ENCODE measurements at regions not wholly inside any gene's neighbourhood (a gene's known extent, or its start where the extent isn't known, plus 50 kb on each side); places are given as distances from the start of the nearest gene placed in this dataset.

DNA sequence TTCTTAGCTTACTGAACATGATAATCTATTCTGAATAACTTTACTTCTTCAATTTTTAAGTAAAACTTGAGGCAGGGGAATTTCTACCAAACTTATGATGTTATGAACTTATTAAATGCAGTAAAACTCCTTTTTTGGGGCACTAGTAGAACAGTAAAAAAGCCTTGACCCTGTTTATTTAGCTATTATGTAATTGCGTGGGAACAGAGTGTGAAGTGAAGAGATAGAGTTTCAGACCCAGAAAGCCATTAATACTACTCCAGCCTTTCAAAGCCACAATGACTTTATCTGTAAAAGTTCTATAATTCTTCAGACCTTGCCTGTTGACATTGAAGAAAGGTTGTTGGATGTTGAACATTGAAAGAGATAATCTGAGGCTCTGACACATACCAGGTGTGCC is 638.8 kb upstream of the GRM7 start:
- Histone ChIP-seq H3K36me3 (replicated peaks; ENCODE audit: insufficient read depth, low read length) (no peaks in the 10 kb centered on the region), H4K20me1 (ENCODE audit: insufficient read depth, low read length) (no peaks in the 10 kb centered on the region), H3F3A (ENCODE audit: insufficient read depth, low read length) (no peaks in the 10 kb centered on the region), H3K27me3 (replicated peaks; ENCODE audit: insufficient read depth, low read length) (no peaks in the 10 kb centered on the region), H3K9ac (ENCODE audit: low read length) (no peak overlapping the region), H3K79me2 (ENCODE audit: low read length) (no peaks in the 10 kb centered on the region), H3K4me3 (ENCODE audit: low read length) (no peak overlapping the region), H3K9me3 (replicated peaks; ENCODE audit: insufficient read depth, low read length) (no peaks in the 10 kb centered on the region), H2AFZ (ENCODE audit: low read length) (no peak overlapping the region), H3K4me1 (ENCODE audit: low read length) (no peaks in the 10 kb centered on the region), H3K27ac (ENCODE audit: low read length) (no peak overlapping the region), H3K4me2 (ENCODE audit: low read depth, low read length) (no peak overlapping the region), H3K9me2 (replicated peaks; ENCODE audit: insufficient read depth, low read length) (no peaks in the 10 kb centered on the region)
- no peak for TF ChIP-seq EZH2 (optimal IDR thresholded peaks at IDR 0.05; ENCODE audit: low read depth, low read length)
- TF ChIP-seq, protein P1, sequence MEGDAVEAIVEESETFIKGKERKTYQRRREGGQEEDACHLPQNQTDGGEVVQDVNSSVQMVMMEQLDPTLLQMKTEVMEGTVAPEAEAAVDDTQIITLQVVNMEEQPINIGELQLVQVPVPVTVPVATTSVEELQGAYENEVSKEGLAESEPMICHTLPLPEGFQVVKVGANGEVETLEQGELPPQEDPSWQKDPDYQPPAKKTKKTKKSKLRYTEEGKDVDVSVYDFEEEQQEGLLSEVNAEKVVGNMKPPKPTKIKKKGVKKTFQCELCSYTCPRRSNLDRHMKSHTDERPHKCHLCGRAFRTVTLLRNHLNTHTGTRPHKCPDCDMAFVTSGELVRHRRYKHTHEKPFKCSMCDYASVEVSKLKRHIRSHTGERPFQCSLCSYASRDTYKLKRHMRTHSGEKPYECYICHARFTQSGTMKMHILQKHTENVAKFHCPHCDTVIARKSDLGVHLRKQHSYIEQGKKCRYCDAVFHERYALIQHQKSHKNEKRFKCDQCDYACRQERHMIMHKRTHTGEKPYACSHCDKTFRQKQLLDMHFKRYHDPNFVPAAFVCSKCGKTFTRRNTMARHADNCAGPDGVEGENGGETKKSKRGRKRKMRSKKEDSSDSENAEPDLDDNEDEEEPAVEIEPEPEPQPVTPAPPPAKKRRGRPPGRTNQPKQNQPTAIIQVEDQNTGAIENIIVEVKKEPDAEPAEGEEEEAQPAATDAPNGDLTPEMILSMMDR (IDR thresholded peaks at IDR 0.05; ENCODE audit: low read length) = no peak
- TF ChIP-seq EZH2phosphoT487 (IDR thresholded peaks at IDR 0.05; ENCODE audit: low read length) = no peak
- no peak for DNase-seq

DNA sequence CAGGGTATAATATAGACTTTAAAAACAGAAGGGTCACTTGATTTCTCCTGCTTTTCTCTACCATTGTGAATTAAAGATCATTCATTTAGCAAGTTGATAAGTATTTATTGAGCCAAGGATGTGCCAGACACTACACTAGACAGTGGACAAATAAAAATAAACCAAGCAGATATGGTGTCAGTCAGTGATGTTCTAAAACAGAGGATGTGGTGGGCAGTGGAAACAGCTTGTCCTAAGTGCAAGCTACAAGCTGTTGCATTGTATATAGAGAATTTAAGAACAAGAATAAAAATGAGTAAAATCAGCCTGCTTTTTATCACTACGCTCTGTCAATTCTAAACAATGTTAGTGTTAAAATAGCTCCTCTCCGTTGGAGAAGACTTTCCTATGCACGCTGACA is 637.3 kb upstream of the GRM7 start:
- no peak overlapping the region for H3K4me3 ChIP-seq (ENCODE audit: low read length)
- H3K4me2 ChIP-seq (ENCODE audit: low read depth, low read length) = no peak overlapping the region
- no peaks in the 10 kb centered on the region for H3K9me2 ChIP-seq (replicated peaks; ENCODE audit: insufficient read depth, low read length)
- no peak for DNase-seq
- H2AFZ ChIP-seq (ENCODE audit: low read length) = no peak overlapping the region
- no peaks in the 10 kb centered on the region for H3K36me3 ChIP-seq (replicated peaks; ENCODE audit: insufficient read depth, low read length)
- H4K20me1 ChIP-seq (ENCODE audit: insufficient read depth, low read length) = no peaks in the 10 kb centered on the region
- H3K27me3 ChIP-seq (replicated peaks; ENCODE audit: insufficient read depth, low read length) = no peaks in the 10 kb centered on the region
- no peaks in the 10 kb centered on the region for H3K4me1 ChIP-seq (ENCODE audit: low read length)
- no peaks in the 10 kb centered on the region for H3F3A ChIP-seq (ENCODE audit: insufficient read depth, low read length)
- TF ChIP-seq EZH2 (optimal IDR thresholded peaks at IDR 0.05; ENCODE audit: low read depth, low read length) (no peak), EZH2phosphoT487 (IDR thresholded peaks at IDR 0.05; ENCODE audit: low read length) (no peak)
- TF ChIP-seq, protein P1 (IDR thresholded peaks at IDR 0.05; ENCODE audit: low read length) = no peak
- H3K27ac ChIP-seq (ENCODE audit: low read length) = no peak overlapping the region
- no peaks in the 10 kb centered on the region for H3K79me2 ChIP-seq (ENCODE audit: low read length)
- H3K9ac ChIP-seq (ENCODE audit: low read length) = no peak overlapping the region
- no peaks in the 10 kb centered on the region for H3K9me3 ChIP-seq (replicated peaks; ENCODE audit: insufficient read depth, low read length)

DNA sequence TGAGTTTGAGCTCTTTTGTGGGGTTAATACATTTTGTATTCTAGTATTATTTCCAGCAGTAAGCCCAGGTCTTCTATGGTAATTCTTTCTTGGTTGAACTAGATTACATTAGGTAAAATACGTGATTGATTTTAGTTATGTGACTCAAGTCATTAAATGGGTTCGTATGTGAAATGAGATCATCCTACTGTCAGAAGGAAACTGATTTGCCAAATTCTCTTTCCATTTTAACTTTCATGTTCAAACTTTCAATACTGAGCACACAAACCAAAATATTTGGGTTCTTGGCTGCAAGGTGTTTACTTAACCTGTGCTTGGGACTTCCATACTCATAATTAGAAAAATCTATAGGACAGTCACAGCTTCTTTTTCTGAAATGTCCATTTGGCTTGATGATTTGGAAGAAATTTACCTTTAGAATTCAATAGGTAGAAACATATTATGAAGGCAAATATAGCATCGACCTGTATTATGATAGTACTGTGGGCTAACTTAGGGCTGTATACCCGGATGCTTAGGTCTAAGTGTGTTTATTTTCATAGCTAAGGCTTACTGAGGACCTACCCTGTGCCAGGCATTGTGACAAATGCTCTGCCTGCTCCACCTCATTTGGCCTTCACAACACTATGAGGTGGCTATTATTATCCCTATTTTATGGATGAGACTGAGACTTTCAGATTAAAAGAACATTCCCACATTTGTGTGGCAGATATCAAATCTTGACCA is 631.8 kb upstream of the GRM7 start:
- H3K36me3 ChIP-seq (replicated peaks; ENCODE audit: insufficient read depth, low read length) = no peaks in the 10 kb centered on the region
- H3K9ac ChIP-seq (ENCODE audit: low read length) = no peak overlapping the region
- no peak overlapping the region for H3K4me2 ChIP-seq (ENCODE audit: low read depth, low read length)
- H2AFZ ChIP-seq (ENCODE audit: low read length) = no peak overlapping the region
- no peak overlapping the region for H3K4me3 ChIP-seq (ENCODE audit: low read length)
- no peaks in the 10 kb centered on the region for H4K20me1 ChIP-seq (ENCODE audit: insufficient read depth, low read length)
- TF ChIP-seq EZH2phosphoT487 (IDR thresholded peaks at IDR 0.05; ENCODE audit: low read length) (no peak), EZH2 (optimal IDR thresholded peaks at IDR 0.05; ENCODE audit: low read depth, low read length) (no peak)
- TF ChIP-seq, protein P1 (IDR thresholded peaks at IDR 0.05; ENCODE audit: low read length) = no peak
- DNase-seq = no peak
- no peaks in the 10 kb centered on the region for H3K9me2 ChIP-seq (replicated peaks; ENCODE audit: insufficient read depth, low read length)
- H3K27me3 ChIP-seq (replicated peaks; ENCODE audit: insufficient read depth, low read length) = no peaks in the 10 kb centered on the region
- no peaks in the 10 kb centered on the region for H3K79me2 ChIP-seq (ENCODE audit: low read length)
- no peaks in the 10 kb centered on the region for H3K9me3 ChIP-seq (replicated peaks; ENCODE audit: insufficient read depth, low read length)
- H3F3A ChIP-seq (ENCODE audit: insufficient read depth, low read length) = no peaks in the 10 kb centered on the region
- H3K27ac ChIP-seq (ENCODE audit: low read length) = no peak overlapping the region
- no peaks in the 10 kb centered on the region for H3K4me1 ChIP-seq (ENCODE audit: low read length)
